GM23248 (cell line): ENCODE measurements at regions not wholly inside any gene's neighbourhood (a gene's known extent, or its start where the extent isn't known, plus 50 kb on each side); places are given as distances from the start of the nearest gene placed in this dataset.

Experiments
- EZH2 ChIP-seq: fragments of 200-600 bp; sonication (generic); IDR thresholded peaks from 2 replicates; pipeline ENCODE4 v1.6.1; 2018; ENCODE audit warnings: antibody characterized with exemption, mild to moderate bottlenecking; ENCODE audit not compliant: insufficient read depth, poor library complexity, severe bottlenecking
- EZH2phosphoT487 ChIP-seq: fragments of 200-600 bp; sonication (generic); IDR thresholded peaks from 2 replicates; pipeline ENCODE4 v1.6.1; 2018; ENCODE audit warnings: antibody characterized with exemption, moderate library complexity, mild to moderate bottlenecking, low read depth; ENCODE audit not compliant: insufficient read depth

GRCh38 chrX:140057001-140057411 lies 91.7 kb upstream of the CXorf66 start:
- TF ChIP-seq EZH2 (no peak), EZH2phosphoT487 (no peak)
